ENCODE measurements at regions not wholly inside any gene's neighbourhood (a gene's known extent, or its start where the extent isn't known, plus 50 kb on each side); places are given as distances from the start of the nearest gene placed in this dataset.

DNA sequence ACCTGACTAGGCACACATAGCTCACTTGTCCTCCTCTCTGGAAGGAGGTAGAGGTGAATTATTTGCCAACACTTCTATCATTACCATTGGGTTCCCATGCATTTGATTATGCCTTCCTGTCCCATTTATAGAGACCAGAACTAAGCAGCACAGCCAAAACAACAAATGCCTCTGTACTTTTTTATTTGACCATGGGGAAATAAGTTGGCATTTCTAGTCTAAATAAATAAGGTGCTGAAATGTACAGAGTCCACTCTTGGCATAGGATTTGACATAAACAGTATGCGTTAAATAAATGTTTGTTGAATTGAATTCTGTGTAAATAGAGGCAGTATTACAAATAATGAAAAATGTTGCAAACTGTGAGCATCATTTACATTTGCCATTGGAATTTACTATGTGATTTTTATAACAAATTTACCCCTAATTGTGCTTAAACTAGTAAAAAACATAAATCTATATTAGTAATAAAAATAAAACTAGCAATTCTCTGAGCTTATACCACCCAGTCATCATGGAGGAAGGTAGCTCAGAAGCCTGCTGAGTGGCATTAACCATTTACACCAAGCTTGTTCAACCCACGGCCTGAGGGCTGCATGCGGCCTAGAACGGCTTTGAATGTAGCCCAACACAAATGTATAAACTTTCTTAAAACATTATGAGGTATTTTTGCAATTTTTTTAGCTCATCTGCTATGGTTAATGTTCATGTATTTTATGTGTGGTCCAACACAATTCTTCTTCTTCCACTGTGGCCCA, 367.8 kb downstream of the FIGN start:
- DNase-seq = no peak

DNA sequence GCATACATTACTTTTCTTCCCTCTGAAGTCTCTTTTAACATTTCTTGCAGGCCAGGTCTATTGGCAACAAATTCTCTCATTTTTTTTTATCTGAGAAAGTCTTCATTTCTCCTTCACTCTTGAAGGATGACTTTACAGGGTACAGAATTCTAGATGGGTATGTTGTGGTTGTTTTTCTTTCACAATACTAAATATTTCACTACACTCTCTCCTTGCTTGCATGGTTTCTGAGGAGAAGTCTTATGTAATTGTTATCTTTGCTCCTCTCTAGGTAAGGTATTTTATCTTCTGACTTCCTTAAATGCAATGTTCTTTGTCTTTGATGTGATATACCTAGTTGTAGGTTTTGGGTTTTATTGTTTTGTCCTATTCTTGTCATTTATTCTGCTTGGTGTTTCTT, 371.1 kb downstream of the FIGN start:
- no peak for DNase-seq

DNA sequence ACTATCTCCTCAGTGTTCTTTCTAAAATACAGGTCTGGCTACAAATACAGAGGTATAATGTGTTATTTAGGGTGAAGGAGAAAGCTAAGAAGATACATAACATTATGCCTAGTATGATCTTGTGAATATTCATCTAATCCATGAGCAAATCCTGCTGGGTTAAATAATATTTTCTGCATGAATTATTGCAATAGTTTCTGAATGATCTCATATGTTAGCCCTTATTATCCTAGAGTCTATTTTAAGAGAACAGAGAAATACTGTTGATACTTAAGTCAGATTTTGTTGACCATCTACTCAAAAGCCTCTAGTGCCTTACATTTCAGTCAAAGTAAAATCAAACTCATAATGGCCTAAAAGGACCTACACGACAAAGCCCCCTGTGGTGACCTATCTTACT, 382.3 kb downstream of the FIGN start:
- DNase-seq = no peak

DNA sequence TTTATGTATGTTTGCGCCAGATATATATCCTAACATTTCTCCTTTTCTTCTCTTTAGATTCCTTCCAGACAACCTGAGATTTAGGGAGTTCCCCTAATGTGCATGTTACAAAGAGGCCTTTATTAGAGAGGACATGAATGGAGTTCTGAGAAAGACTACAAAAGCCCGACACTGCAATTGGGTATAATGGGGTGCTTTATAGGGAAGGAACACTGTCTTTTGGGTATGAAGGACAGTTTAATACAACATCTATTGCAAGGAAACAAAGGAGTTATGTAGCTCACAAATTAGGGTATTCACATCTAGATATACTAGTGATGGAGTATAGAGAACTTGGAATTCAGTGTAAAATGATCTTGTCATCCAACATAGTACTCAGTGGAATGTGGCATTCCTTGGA, 383.8 kb downstream of the FIGN start:
- no peak for DNase-seq

DNA sequence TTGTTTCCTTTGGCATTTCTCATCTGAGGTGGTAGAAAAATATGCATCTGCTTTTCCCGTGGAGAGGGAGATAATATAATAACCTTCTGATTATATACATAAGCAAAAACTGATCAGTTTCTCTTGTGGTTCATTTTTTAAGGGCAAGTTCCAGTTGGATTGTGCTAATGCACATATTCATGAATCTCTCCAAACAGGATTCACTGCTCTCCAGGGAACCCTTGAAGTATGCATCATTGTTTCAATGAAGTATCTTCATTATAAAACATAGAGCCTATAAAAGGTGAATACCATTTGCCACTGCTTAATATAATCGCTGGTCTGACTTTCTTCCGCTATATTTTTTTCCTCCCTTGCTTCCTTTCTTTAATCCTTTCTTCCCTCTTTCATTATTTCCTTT, 384.7 kb downstream of the FIGN start:
- no peak for DNase-seq

DNA sequence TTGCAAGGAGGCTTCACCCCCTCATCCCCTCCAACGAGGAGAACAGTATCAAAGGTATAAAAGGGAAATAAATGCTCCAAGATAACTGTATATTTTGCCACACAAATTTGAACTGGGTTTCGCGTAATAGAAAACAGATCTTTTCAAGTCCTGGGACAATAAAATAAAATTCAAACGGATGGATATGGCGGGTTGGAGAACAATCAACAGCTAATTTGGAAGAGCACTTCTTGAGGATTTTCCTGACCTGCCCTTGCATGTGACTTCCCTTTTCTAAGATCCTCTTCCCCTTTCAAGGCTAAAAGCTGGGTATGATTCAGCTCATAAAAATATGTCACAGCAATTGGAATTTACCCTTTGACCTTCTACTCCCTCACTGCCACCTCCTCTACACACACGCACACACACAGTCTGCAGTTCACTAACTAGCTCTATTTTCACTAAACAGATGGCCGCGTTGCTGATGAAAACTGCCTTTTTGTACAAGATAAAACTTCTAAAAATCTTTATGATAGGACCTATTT, 386.9 kb downstream of the FIGN start:
- DNase-seq = no peak

DNA sequence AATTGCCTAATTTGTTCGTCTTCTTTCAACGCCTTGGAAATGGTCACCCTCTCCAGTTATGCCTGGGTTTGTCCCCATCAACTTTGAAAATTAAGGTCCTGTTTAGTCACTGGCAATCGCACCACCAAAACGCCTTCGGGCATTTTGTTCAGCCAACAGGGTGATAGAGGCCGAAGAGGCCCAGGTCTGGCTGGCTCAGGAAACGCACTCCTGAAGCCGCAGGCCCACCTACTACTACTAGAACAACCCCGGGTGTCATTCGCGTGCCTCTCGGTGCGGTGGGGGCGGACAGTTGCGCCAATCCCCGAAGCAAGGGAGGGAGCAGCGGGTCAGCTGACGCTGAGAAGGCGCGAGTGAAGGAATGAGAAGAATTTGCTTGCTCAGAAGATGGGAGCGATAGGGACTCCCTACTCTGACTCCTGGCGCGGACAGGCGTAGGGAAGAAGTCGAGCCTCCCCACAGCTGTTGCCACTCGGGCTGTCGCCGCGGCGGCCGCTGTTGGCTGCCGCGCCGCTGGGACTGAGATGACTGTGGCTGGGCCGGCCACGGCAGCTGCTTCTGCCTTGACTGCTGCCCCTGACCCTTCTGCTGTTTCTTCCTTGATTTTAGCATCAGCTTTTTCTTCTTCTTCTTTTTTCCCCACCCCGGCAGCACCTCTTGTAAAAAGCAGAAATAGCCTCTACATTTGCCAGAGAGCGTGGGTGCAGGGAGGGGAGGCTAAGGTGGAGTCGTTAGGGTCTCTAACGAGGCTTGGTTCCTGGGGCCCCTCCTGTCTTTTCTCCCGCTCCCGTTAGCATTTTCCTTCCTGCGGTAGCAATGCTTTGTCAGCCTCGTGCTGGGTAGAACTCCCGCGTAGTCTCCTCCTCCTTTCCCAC, 387.6 kb downstream of the FIGN start:
- DNase-seq = no peak

DNA sequence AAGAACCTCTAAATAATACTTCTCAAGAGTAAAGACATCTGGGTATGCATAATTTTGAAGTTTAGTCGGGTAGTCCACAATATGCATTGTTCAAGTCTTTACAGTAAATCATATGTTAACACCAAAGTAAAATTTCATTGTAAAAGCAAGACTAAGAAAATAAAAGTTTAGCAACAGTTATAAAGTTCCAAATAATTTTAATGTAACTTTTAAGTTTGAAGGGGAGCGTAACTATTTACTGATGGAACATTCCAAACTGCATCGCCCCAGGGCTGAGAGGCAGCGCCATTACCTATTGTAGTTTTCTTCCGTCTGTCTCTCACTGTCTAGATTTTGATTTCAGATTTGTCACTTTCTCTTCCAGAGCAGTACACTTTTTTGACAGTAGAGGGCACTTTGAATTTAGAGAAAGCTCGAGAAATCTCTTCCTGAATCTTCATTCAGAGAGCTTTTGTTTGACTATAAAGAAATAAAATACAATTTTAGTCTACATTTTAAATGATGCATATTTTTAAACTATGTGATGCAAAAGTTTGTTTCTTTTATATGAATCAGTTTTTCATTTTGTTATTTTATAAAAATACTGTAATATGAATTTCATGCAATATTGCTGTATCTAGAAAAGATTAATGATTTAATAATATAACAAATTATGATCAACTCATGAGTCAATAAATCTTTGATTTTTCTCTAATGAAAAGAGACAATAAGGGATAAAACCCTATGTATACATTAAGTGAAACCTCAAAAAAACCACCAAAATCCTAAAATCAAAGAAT, 389.8 kb downstream of the FIGN start:
- DNase-seq = peak; percentile 83

DNA sequence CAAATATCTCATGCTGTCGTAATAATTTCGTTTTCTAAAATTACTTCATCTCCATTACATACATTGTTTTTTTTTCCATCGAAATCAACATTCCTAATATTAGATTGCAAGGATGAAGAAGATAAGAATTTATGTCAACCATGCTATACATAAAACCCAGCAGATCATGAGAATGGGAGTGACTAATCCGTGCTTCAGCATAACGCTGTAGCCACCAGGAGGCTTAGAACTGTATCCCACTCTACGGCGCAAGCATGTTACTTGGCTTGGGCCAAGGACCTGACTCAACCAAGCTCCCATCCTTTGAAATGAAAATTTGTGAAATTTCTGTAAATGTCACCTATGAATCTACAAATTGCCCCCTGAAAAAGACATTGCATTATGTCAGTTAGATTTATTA, 392.5 kb downstream of the FIGN start:
- DNase-seq = no peak

DNA sequence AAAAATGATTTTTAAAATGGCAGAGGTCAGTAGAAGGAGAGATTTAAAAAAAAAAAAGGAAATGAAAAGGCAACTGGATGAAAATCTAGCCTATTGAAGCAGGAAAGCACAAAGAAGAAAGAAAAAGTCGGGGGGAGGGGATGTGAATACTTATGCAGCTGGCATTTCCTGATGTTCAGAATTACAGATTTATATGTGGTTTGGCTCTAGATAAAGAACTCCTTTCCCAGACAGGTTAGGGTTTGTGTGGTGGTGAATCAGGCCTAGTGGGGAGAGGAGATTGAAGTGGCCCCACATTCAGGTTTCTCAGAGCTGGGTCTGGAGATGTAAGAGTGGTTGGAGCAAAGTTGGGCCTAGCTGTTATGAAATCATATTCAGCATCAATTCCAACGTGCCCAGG, 394.4 kb downstream of the FIGN start:
- DNase-seq = no peak

DNA sequence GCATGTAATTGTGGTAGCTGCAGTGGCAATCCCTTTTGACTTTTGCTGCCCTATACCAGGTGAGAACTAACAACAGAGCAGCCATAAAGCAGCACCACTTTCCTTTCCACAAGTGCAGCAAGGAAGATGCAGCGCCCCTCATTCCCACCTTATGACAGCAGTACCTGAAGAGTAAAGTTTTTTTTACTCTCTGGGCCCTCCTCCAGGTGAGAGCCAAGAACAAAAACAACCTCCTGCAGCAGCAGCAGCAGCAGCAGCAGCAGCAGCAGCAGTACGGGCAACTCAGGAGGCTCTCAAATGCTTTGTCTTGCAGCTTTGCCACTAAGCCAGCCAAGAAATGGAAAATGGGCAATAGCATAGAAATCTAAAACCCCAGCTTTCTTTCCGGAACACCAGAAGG, 397.5 kb downstream of the FIGN start:
- DNase-seq = no peak

DNA sequence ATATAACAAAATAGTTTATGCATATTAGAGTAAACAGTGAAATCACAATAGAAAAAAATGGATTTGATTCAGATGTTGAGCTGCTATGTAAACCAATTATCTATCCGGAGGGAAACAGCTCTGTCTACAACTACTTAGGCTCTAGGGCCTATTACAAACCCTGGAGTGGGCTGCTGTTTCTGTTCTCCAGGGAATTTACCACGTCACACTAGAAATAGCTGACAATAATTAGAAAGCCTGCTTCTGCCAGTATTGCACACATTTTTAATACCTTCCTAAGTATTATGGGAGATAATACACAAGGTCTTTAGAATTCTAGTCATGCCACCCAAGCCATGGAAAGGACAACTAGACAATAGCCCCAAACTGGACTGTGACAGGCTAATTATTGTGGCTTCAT, 411.1 kb downstream of the FIGN start:
- DNase-seq = peak; percentile 93

DNA sequence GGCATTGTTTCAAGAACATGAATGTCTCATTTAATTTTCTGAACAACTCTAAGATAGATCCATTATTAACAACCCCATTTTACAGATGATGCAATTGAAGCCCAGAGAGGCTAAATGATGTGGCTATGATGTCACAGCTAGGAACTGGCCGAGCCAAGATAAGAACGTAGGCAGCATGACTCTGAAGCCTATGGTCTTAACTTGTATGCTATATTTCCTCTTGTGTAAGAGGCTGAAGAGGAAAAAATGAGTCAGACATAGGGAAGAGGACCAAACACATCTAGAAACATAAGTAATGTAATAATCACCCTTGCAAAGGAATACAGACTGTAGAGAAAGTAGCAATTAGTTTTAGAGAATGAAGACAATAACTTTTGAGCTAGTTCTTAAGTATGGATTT, 416.8 kb downstream of the FIGN start:
- no peak for DNase-seq

DNA sequence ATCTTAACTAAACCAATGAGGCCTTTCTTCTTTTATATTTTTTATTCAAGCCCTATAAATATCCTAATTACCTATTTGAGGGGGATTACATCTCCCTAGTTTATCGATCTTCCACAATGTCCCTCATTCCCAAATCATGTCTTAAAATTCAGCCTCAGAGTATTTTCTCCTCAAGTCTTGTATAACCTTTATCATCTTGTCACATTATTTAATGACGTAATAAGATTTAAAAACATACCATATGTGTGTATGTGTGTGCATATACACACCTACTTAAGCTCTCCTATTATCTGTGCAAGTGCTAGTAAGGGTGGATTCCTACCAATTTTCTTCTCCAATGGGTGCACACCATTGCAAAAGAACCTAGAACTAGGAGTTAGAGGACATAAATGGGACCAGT, 421.1 kb downstream of the FIGN start:
- no peak for DNase-seq

DNA sequence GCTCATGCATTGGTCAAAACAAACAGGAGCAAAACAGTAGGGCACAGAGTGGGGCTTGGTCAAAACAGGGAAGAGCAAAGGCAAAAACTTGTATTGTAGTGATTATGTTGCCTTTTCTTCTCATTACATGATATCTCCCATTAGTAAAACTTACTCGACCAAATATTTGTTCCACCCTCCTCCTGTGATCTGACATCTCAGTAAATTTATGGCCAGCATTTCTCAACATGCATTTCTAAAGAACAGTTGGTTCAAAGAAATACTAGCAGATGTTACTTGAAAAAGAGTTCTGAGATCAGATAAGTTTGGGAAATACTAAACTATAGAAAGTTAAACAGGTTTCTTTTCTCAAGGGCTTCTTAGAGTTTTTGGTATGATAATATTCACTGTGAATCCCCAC, 423.1 kb downstream of the FIGN start:
- no peak for DNase-seq

DNA sequence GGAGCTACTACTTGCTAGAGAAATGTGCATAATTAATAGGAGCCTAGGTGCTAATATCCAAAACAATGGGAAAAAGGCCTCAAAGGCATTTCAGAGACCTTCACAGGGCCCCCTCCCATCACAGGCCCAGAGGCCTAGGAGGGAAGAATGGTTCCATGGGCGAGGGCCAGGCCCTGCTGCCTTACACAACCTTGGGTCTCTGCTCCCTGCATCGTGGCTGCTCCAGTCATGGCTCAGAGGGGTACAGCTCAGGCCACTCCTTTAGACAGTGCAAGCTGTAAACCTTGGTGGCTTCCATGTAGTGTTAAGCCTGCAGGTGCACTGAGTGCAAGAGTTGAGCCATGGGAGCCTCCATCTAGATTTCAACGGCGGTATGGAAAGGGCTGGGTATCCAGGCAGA, 429.2 kb downstream of the FIGN start:
- no peak for DNase-seq

DNA sequence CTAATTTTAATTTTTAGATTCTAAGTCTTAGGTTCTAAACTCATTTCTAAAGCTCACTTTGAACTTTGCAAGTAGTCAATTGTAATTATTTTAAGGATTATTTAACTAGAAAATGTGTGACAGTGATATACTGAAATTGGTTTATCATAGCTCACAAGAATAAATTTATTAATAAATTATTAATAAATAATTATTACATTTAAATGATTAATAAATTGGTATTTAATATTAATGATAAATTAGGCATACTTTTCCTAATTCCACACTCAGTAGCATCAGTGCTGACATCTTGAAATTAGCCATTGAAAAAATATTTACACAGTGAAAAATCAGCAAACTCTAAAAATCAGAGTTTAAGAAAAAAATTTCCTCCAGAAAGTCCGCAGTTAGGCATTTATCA, 433.7 kb downstream of the FIGN start:
- no peak for DNase-seq

DNA sequence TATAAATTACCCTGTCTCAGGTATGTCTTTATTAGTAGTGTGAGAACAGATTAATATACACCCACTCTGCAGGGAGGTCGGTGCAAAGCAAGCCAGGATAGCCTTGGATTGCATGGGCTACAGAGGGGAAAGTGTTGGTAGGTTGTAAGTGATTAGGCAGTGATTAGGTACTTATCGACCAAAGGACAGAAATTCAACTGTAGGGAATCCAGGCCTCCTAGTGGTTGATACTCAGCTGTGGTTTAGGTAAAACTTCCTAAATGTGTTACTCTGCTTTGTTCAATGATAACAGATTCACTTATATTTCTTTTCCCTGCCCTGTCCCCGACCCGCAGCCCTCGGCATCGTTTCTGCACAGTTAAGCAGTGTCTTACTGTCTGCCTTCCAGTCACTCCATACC, 444.0 kb downstream of the FIGN start:
- DNase-seq = no peak

DNA sequence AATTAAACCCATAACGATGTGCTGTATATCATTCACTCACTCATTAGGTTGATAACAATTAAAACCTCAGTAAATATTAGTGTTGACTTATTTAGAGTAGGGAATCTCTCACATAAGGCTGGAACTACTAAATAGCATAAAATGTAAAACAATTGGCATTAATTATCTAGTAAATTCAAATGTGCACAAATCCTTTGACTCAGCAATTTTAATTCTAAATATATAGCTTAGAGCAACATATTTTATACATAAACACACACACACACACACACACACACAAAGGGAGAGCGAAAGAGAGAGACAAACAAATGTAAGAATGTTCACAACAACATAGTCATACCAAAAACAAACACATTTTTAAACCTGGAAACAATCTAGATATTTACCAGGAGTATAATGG, 443.1 kb upstream of the KCNH7 start:
- DNase-seq = no peak

DNA sequence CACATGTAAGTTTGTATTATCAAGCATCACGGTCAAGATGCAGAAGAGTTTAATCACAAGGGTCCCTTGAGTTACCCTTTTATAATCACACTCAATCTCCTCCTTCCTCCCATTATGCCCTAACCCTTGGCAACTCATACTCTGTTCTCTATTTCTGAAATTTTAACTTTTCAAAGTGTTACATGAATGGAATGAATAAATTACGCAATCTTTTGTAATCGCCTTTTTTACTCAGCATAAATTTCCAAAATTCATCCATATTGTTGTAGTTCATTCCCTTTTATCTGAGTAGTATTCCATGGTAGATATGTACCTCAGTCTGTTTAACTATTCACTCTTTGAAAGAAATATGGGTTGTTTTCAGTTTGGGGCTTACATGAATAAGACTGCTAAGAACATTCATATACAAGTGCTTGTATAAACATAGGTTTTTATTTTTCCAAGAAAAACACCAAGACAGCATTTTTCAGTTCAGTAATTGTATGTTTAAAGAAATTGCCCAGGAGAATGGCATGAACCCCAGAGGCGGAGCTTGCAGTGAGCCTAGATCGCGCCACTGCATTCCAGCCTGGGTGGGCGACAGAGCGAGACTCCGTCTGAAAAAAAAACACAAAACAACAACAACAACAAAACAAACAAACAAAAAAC, 430.9 kb upstream of the KCNH7 start:
- DNase-seq = no peak

DNA sequence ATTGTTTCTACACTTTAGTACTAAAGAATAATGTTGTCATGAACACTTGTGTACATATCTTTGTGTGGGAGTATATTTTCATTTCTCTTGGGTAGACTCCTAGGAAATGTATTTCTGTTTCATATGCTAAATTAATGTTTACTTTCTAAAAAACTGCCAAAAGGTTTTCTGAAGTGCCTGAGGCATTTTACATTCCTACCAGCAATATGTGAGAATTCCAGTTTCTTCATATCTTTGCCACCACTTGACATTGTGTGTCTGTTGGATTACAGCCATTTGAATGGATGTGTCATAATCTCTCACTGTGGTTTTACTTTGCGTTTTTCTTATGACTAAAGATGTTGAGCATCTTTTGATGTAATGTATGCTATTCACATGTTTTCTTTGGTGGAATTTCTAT, 428.2 kb upstream of the KCNH7 start:
- no peak for DNase-seq

DNA sequence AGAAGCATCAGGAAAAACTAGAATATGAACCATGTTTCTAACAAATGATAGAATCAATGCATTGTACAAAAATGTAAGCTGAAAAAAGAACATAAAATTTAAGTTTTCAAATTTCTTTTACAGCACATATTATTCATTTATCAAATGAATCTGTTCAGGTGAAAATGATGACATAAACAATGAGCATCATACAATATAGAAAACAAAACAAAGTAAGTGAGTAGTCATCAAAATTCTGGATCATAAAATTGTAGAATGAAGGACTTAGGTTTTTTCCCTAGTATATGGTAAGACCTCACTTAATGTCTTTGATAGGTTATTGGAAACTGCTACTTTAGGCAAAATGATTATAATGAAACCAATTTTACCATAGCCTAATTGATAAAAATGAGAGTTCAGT, 427.0 kb upstream of the KCNH7 start:
- DNase-seq = no peak

DNA sequence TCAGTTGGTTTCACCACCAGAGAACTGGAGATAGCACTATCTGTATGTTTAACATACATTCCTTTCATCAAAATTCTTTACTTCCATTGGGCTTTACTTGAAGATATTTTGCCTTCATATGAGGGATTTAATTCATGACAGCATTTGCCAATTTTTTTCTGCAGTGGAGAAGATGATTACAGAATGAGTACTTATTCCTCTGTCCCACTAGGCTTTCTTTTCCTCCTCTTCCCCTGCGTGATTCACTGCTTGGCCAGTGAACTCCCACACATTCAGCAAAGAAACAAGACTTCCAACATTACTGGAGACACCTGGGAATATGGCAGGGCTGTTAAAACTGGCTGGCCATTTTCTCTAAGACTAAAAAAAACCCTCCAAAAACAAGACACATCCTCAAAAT, 425.8 kb upstream of the KCNH7 start:
- no peak for DNase-seq

Data from COR-L47 (cell line).